GM12878 (cell line): ENCODE measurements at regions not wholly inside any gene's neighbourhood (a gene's known extent, or its start where the extent isn't known, plus 50 kb on each side); places are given as distances from the start of the nearest gene placed in this dataset.

Experiments
- ATAC-seq: fragments of 200-7000 bp; cut with Tn5 transposase; 3 replicates; pipeline ENCODE4 v1.9.1; 2020; ENCODE audit warnings: mild to moderate bottlenecking, moderate library complexity
- BruUV-seq: library from RNA; stranded (reverse); fragments of 400-500 nt; replicated peaks from 2 replicates; lab custom pipeline; 2021; lab: Mats Ljungman, UMichigan
- CTCF ChIA-PET: fragments of 300-600 bp; sonication (Branson Sonifier 250); formaldehyde crosslinking; extraction: SDS; loops from one replicate; lab custom pipeline; 2021; ENCODE audit warnings: inconsistent platforms; lab: Yijun Ruan, JAX
- POLR2A ChIA-PET: fragments of 350-600 bp; formaldehyde crosslinking; extraction: SDS; loops from one replicate; lab custom pipeline; 2021; ENCODE audit warnings: inconsistent platforms; lab: Charles Lee
- RAD21 ChIA-PET: fragments of 300-600 bp; sonication (Branson Sonifier 250); formaldehyde crosslinking; loops from one replicate; lab custom pipeline; 2023; ENCODE audit warnings: antibody characterized with exemption; ENCODE audit not compliant: unreplicated experiment; lab: Charles Lee
- SMC1A ChIA-PET: fragments of 300-600 bp; sonication (Branson Sonifier 250); formaldehyde crosslinking; loops from one replicate; lab custom pipeline; 2023; ENCODE audit not compliant: unreplicated experiment, uncharacterized antibody; lab: Charles Lee
- DNase-seq: peaks from one replicate; pipeline ENCODE4 v3.0.0-alpha.2; 2011; ENCODE audit warnings: low read depth, low spot score
- FAIRE-seq: peaks from 3 replicates; lab custom pipeline; 2011; peaks lifted over from hg19 to GRCh38; lab: Jason Lieb, UNC
- H2AFZ ChIP-seq: 2 replicates; pipeline ENCODE4 v1.6.0; 2011; ENCODE audit warnings: low read depth, low read length, control low read depth; ENCODE audit not compliant: control insufficient read depth
- H3K27ac ChIP-seq: 2 replicates; pipeline ENCODE4 v1.5.1; 2011; ENCODE audit warnings: control low read depth; ENCODE audit not compliant: control insufficient read depth, insufficient read depth
- H3K27me3 ChIP-seq, 2 experiments: replicated peaks in 1 of 2; 2 replicates each; pipeline versions ENCODE4 v1.6.0 to v1.6.1; 2011; ENCODE audit warnings: low read length in 1 of 2; ENCODE audit not compliant: control insufficient read depth in 2 of 2, insufficient read depth in 2 of 2
- H3K36me3 ChIP-seq, 2 experiments: 2 replicates each; pipeline ENCODE4 v1.5.1; 2011; ENCODE audit warnings: low read length in 1 of 2; ENCODE audit not compliant: control insufficient read depth in 2 of 2, insufficient read depth in 2 of 2
- H3K4me1 ChIP-seq: 2 replicates; pipeline ENCODE4 v1.6.1; 2011; ENCODE audit warnings: mild to moderate bottlenecking, low read length, moderate library complexity, mixed read lengths; ENCODE audit not compliant: control insufficient read depth, insufficient read depth
- H3K4me2 ChIP-seq: 2 replicates; pipeline ENCODE4 v1.6.0; 2011; ENCODE audit warnings: control low read depth; ENCODE audit not compliant: control insufficient read depth, insufficient read depth
- H3K4me3 ChIP-seq: fragments of 200-600 bp; sonication (generic); 2 replicates; pipeline ENCODE4 v1.5.1; 2016
- H3K79me2 ChIP-seq: 2 replicates; pipeline ENCODE4 v1.6.0; 2011; ENCODE audit warnings: low read length; ENCODE audit not compliant: control insufficient read depth, insufficient read depth
- H3K9ac ChIP-seq: 2 replicates; pipeline ENCODE4 v1.8.0; 2011; ENCODE audit warnings: low read length, control low read depth, mixed read lengths; ENCODE audit not compliant: control insufficient read depth, insufficient read depth
- H3K9me3 ChIP-seq: replicated peaks from 3 replicates; pipeline ENCODE4 v1.5.1; 2011; ENCODE audit warnings: mild to moderate bottlenecking, low read length; ENCODE audit not compliant: control insufficient read depth, insufficient read depth
- H4K20me1 ChIP-seq: 2 replicates; pipeline ENCODE4 v1.6.0; 2011; ENCODE audit not compliant: control insufficient read depth, insufficient read depth
- CHD2 ChIP-seq: IDR thresholded peaks from 2 replicates; pipeline ENCODE4 v1.6.1; 2011; ENCODE audit warnings: low read depth, low read length, improper control_type of control experiment, borderline replicate concordance
- EP300 ChIP-seq, 2 experiments: fragments of 150-350 bp in 1 of 2; IDR thresholded peaks; 2 replicates each; pipeline ENCODE4 v1.6.1; 2011 to 2012; ENCODE audit warnings: low read depth in 2 of 2, low read length in 2 of 2, borderline replicate concordance in 1 of 2, improper control_type of control experiment in 1 of 2, inconsistent platforms in 1 of 2; ENCODE audit not compliant: control insufficient read depth in 1 of 2
- HDAC6 ChIP-seq: fragments of 200-600 bp; sonication (generic); IDR thresholded peaks from one replicate; pipeline ENCODE4 v1.8.0; 2017; ENCODE audit warnings: antibody characterized with exemption; ENCODE audit not compliant: unreplicated experiment
- IKZF1 ChIP-seq: fragments of 450-650 bp; conservative IDR thresholded peaks from 2 replicates; pipeline ENCODE4 v1.6.1; 2017; ENCODE audit warnings: antibody characterized with exemption, mild to moderate bottlenecking
- JUND ChIP-seq: IDR thresholded peaks from 2 replicates; pipeline ENCODE4 v1.6.1; 2012; ENCODE audit warnings: low read depth, mild to moderate bottlenecking, low read length, improper control_type of control experiment, moderate library complexity
- KLF5 ChIP-seq: fragments of 450-650 bp; IDR thresholded peaks from 2 replicates; pipeline ENCODE4 v1.6.1; 2014; ENCODE audit warnings: mild to moderate bottlenecking; ENCODE audit not compliant: partially characterized antibody
- NFIC ChIP-seq: IDR thresholded peaks from 2 replicates; pipeline ENCODE4 v1.6.1; 2012; ENCODE audit warnings: low read depth, mild to moderate bottlenecking, inconsistent platforms, low read length, moderate library complexity
- NFXL1 ChIP-seq: fragments of 450-650 bp; IDR thresholded peaks from 2 replicates; pipeline ENCODE4 v1.6.1; 2017; ENCODE audit warnings: antibody characterized with exemption, mild to moderate bottlenecking, borderline replicate concordance
- NR2C2 ChIP-seq: IDR thresholded peaks from 2 replicates; pipeline ENCODE4 v1.6.1; 2011; ENCODE audit warnings: borderline replicate concordance, low read depth; ENCODE audit not compliant: control insufficient read depth, insufficient read length
- RAD21 ChIP-seq: IDR thresholded peaks from 2 replicates; pipeline ENCODE4 v1.6.1; 2011; ENCODE audit warnings: mild to moderate bottlenecking, low read depth, low read length, moderate library complexity; ENCODE audit not compliant: insufficient read depth
- RELA ChIP-seq: fragments of 450-650 bp; IDR thresholded peaks from 2 replicates; pipeline ENCODE4 v1.8.0; 2014; ENCODE audit warnings: borderline replicate concordance; ENCODE audit not compliant: partially characterized antibody
- RELB ChIP-seq: fragments of 450-650 bp; IDR thresholded peaks from 2 replicates; pipeline ENCODE4 v1.6.1; 2017; ENCODE audit warnings: low read depth, mild to moderate bottlenecking, moderate library complexity
- SIX5 ChIP-seq: IDR thresholded peaks from 2 replicates; pipeline ENCODE4 v1.6.1; 2011; ENCODE audit warnings: mild to moderate bottlenecking, low read depth, low read length, moderate library complexity; ENCODE audit not compliant: severe bottlenecking
- SMARCA5 ChIP-seq: fragments of 450-650 bp; IDR thresholded peaks from 2 replicates; pipeline ENCODE4 v1.6.1; 2017; ENCODE audit warnings: mild to moderate bottlenecking
- SREBF2 ChIP-seq: IDR thresholded peaks from 2 replicates; pipeline ENCODE4 v1.6.1; 2012; ENCODE audit warnings: mild to moderate bottlenecking, low read length
- TARDBP ChIP-seq: IDR thresholded peaks from 2 replicates; pipeline ENCODE4 v1.6.1; 2016; ENCODE audit warnings: borderline replicate concordance
- WRNIP1 ChIP-seq: IDR thresholded peaks from 2 replicates; pipeline ENCODE4 v1.6.1; 2011; ENCODE audit warnings: low read depth, low read length, improper control_type of control experiment, borderline replicate concordance
- WGBS: methylation state at CpG from one replicate; pipeline ENCODE4 v1.1.6; 2016; ENCODE audit warnings: low lambda C conversion rate; ENCODE audit not compliant: insufficient replicate concordance, insufficient coverage; ENCODE audit errors: missing lambda C conversion rate; 5-methylcytosine and 5-hydroxymethylcytosine counted together
- in situ Hi-C: fragments of 300-500 bp; cut with MboI; formaldehyde crosslinking; loops from 9 replicates; pipeline ENCODE4 v1.14.3; 2018; ENCODE audit warnings: mixed read lengths
- intact Hi-C: fragments of 100-400 bp; cut with micrococcal nuclease; formaldehyde crosslinking; loops from one replicate; pipeline ENCODE4 v1.14.2; 2022; ENCODE audit not compliant: unreplicated experiment

DNA sequence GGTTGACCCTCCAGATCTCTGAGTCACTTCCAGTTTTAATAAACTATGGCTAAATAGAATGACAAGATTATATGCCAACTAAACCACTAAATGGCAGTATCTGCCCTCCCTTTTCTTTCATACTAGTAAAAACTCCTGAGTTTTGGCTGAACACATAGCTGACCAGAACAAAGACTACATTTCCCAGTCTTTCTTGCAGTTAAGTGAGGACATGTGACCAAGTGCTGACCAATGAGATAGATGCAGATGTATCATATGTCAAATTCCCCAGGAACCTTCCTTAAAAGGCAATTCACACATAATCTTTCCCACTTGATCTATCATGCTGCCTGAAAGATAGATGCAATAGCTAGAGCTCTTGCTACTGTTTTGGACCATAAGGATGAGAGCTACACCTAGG lies 191.3 kb downstream of the SHOX2 start:
- H3K4me3 ChIP-seq = no peak overlapping the region
- no peak overlapping the region for H3K9ac ChIP-seq
- no peak overlapping the region for H3K4me2 ChIP-seq
- in situ Hi-C loops = no loop called here
- TF ChIP-seq SIX5 (peak; percentile 13), SREBF2 (no peak)
- TF ChIP-seq, all 136 proteins: peak for 1
- intact Hi-C loops = no loop called here
- no peaks in the 10 kb centered on the region for H3K36me3 ChIP-seq
- H4K20me1 ChIP-seq = no peaks in the 10 kb centered on the region
- no peaks in the 10 kb centered on the region for H3K4me1 ChIP-seq
- RAD21 ChIA-PET = no interaction called here
- no peak overlapping the region for H3K27ac ChIP-seq
- BruUV-seq = no TSS peak
- H3K79me2 ChIP-seq = no peaks in the 10 kb centered on the region
- H2AFZ ChIP-seq = no peak overlapping the region
- CTCF ChIA-PET = no interaction called here
- SMC1A ChIA-PET = interaction anchor here (0.9 kb wide), 1 partner anchor 16 kb away, joined by 3 read pairs; no protein-coding TSS in a partner anchor
- POLR2A ChIA-PET = no interaction called here
- H3K27me3 ChIP-seq = no peaks in the 10 kb centered on the region; a peak in 1 of 4 replicates
- ATAC-seq (no peak), FAIRE-seq (no peak), DNase-seq (no peak)
- H3K9me3 ChIP-seq = no peaks in the 10 kb centered on the region

GRCh38 chr3:157913741-157914150 lies 192.5 kb downstream of the SHOX2 start:
- Histone ChIP-seq H3K4me2 (no peak overlapping the region), H2AFZ (no peak overlapping the region), H3K79me2 (no peaks in the 10 kb centered on the region), H3K27me3 (no peaks in the 10 kb centered on the region; a peak in 1 of 4 replicates), H3K36me3 (no peaks in the 10 kb centered on the region), H3K4me1 (no peaks in the 10 kb centered on the region), H3K27ac (no peak overlapping the region), H3K9me3 (no peaks in the 10 kb centered on the region), H3K9ac (no peak overlapping the region), H3K4me3 (no peak overlapping the region), H4K20me1 (no peaks in the 10 kb centered on the region)
- TF ChIP-seq JUND = no peak
- TF ChIP-seq SMARCA5 = no peak
- TF ChIP-seq NFXL1 = no peak
- TF ChIP-seq EP300 (IDR thresholded peaks at IDR 0.05; ENCODE audit: borderline replicate concordance in 1 of 2, control insufficient read depth in 1 of 2, low read depth in 2 of 2, low read length in 2 of 2) = no peak
- no peak for TF ChIP-seq TARDBP
- no peak for TF ChIP-seq WRNIP1
- TF ChIP-seq NFIC = no peak
- TF ChIP-seq RELA = no peak
- TF ChIP-seq IKZF1 = no peak
- no peak for TF ChIP-seq CHD2
- no peak for TF ChIP-seq HDAC6
- TF ChIP-seq RAD21 = no peak
- TF ChIP-seq RELB = no peak
- no peak for TF ChIP-seq NR2C2
- no peak for TF ChIP-seq KLF5
- RAD21 ChIA-PET = no interaction called here
- FAIRE-seq = no peak
- intact Hi-C loops (no loop called here), in situ Hi-C loops (no loop called here)
- BruUV-seq = no TSS peak
- POLR2A ChIA-PET = no interaction called here
- CTCF ChIA-PET = no interaction called here
- no peak for DNase-seq
- no peak for ATAC-seq
- WGBS = 38% methylated on average over 1 of the region's 1 CpG
- SMC1A ChIA-PET = no interaction called here
